ENCODE measurements at regions not wholly inside any gene's neighbourhood (a gene's known extent, or its start where the extent isn't known, plus 50 kb on each side); places are given as distances from the start of the nearest gene placed in this dataset.

- ATAC-seq = no peak
- TF ChIP-seq SNAI2 (CRISPR knock-in tag; IDR thresholded peaks at IDR 0.05) = no peak
- TF ChIP-seq GLIS3 (CRISPR knock-in tag; IDR thresholded peaks at IDR 0.05) = no peak
These were observed 211.9 kb upstream of the NR3C2 start for GRCh38 chr4:148654131-148654530.

DNA sequence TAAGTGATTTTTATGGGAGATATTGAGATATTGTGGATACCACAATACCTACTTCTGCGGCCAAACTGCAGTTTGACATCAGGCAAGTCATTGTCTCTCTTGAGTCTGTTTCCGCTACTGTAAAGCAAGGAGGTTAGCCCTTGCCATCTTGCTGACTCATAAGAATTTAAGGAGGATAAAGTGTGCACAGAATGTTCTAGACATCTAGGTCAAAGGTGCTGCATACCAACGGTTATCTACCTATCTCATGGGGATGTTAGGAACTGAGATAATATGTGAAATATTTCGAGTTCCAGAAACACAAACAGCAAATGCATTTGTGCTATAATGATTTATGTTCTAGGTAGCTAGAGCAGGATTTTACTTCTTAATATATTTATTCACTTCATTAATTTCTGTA lies 211.5 kb upstream of the NR3C2 start:
- ATAC-seq = no peak
- TF ChIP-seq ZNF70 (CRISPR knock-in tag; IDR thresholded peaks at IDR 0.05) (no peak), ZFP3 (CRISPR knock-in tag; IDR thresholded peaks at IDR 0.05) (no peak), ZC3H10 (CRISPR knock-in tag; IDR thresholded peaks at IDR 0.05) (no peak), TOX (CRISPR knock-in tag; IDR thresholded peaks at IDR 0.05; ENCODE audit: borderline replicate concordance) (no peak), GLIS3 (CRISPR knock-in tag; IDR thresholded peaks at IDR 0.05) (no peak), POU6F1 (CRISPR knock-in tag; IDR thresholded peaks at IDR 0.05; ENCODE audit: borderline replicate concordance, low read depth) (no peak), PATZ1 (CRISPR knock-in tag; IDR thresholded peaks at IDR 0.05; ENCODE audit: borderline replicate concordance) (no peak), TCF4 (CRISPR knock-in tag; IDR thresholded peaks at IDR 0.05; ENCODE audit: borderline replicate concordance) (no peak)

DNA sequence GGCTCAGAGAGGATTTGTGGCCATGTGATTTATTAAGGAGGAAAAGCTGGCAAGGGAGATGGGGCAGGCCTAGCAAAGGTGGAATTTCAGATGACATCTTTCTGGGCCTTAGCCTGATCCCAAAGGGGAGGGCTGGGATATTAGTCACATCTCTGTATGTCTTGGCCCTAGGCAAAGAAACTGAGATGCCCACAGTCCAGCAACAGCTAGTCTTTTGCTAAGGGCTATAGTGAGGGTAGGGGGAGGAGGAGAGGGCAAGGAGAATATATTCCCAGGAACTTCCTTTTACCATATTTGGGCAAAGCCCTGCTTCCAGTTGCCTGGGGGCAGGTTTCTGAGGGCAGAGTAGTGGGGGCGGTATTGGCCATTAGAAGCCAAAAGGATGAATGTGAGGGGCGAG lies 209.8 kb upstream of the NR3C2 start:
- ATAC-seq = no peak
- TF ChIP-seq PATZ1 (CRISPR knock-in tag; IDR thresholded peaks at IDR 0.05; ENCODE audit: borderline replicate concordance) = no peak
- no peak for TF ChIP-seq CSDC2 (CRISPR knock-in tag; IDR thresholded peaks at IDR 0.05)
- no peak for TF ChIP-seq TOX (CRISPR knock-in tag; IDR thresholded peaks at IDR 0.05; ENCODE audit: borderline replicate concordance)
- no peak for TF ChIP-seq POU6F1 (CRISPR knock-in tag; IDR thresholded peaks at IDR 0.05; ENCODE audit: borderline replicate concordance, low read depth)
- TF ChIP-seq ISL1 (CRISPR knock-in tag; IDR thresholded peaks at IDR 0.05) = no peak
- TF ChIP-seq RARB (CRISPR knock-in tag; IDR thresholded peaks at IDR 0.05) = no peak
- TF ChIP-seq CREB5 (CRISPR knock-in tag; IDR thresholded peaks at IDR 0.05; ENCODE audit: low read depth) = no peak
- TF ChIP-seq ZC3H10 (CRISPR knock-in tag; IDR thresholded peaks at IDR 0.05) = no peak
- TF ChIP-seq ARNTL (CRISPR knock-in tag; IDR thresholded peaks at IDR 0.05; ENCODE audit: borderline replicate concordance, low read depth) = no peak
- no peak for TF ChIP-seq ZNF565 (CRISPR knock-in tag; conservative IDR thresholded peaks at IDR 0.05; ENCODE audit: low read depth)
- TF ChIP-seq, protein P1, sequence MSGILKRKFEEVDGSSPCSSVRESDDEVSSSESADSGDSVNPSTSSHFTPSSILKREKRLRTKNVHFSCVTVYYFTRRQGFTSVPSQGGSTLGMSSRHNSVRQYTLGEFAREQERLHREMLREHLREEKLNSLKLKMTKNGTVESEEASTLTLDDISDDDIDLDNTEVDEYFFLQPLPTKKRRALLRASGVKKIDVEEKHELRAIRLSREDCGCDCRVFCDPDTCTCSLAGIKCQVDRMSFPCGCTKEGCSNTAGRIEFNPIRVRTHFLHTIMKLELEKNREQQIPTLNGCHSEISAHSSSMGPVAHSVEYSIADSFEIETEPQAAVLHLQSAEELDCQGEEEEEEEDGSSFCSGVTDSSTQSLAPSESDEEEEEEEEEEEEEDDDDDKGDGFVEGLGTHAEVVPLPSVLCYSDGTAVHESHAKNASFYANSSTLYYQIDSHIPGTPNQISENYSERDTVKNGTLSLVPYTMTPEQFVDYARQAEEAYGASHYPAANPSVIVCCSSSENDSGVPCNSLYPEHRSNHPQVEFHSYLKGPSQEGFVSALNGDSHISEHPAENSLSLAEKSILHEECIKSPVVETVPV (CRISPR knock-in tag; IDR thresholded peaks at IDR 0.05) = no peak
- TF ChIP-seq ZNF70 (CRISPR knock-in tag; IDR thresholded peaks at IDR 0.05) = no peak
- no peak for TF ChIP-seq GLIS3 (CRISPR knock-in tag; IDR thresholded peaks at IDR 0.05)
- TF ChIP-seq SNAI2 (CRISPR knock-in tag; IDR thresholded peaks at IDR 0.05) = no peak
- no peak for TF ChIP-seq ESRRG (CRISPR knock-in tag; IDR thresholded peaks at IDR 0.05)
- TF ChIP-seq ZFP3 (CRISPR knock-in tag; IDR thresholded peaks at IDR 0.05) = no peak
